B cell (primary cell): ENCODE measurements at regions not wholly inside any gene's neighbourhood (a gene's known extent, or its start where the extent isn't known, plus 50 kb on each side); places are given as distances from the start of the nearest gene placed in this dataset.

Experiments used
- ATAC-seq: fragments of 200-7000 bp; cut with Tn5 transposase; one replicate; pipeline ENCODE4 v1.10.0; 2021; ENCODE audit warnings: low read depth, mild to moderate bottlenecking, moderate number of reproducible peaks, moderate library complexity
- CTCF ChIA-PET: fragments of 350-600 bp; sonication (Branson Sonifier 250); formaldehyde crosslinking; loops from one replicate; lab custom pipeline; 2021; ENCODE audit warnings: antibody characterized with exemption, inconsistent platforms; lab: Charles Lee
- POLR2A ChIA-PET: fragments of 350-600 bp; sonication (Branson Sonifier 250); formaldehyde crosslinking; loops from one replicate; lab custom pipeline; 2021; ENCODE audit warnings: antibody characterized with exemption; lab: Charles Lee
- DNase-seq: peaks from one replicate; pipeline ENCODE4 v3.0.0; 2013
- H2AFZ ChIP-seq: 2 replicates; pipeline ENCODE4 v1.6.1; 2012; ENCODE audit warnings: mild to moderate bottlenecking, low read depth, low read length; ENCODE audit not compliant: insufficient read depth, poor library complexity, severe bottlenecking
- H3K27ac ChIP-seq, 2 donors: 1 replicate in 1 of 2; 2 replicates in 1 of 2; pipeline ENCODE4 v1.5.1; 2012 to 2013; ENCODE audit warnings: low read length in 2 of 2, mild to moderate bottlenecking in 2 of 2, moderate library complexity in 1 of 2
- H3K27me3 ChIP-seq, 4 experiments: fragments of 200-600 bp in 1 of 4; sonication (generic) in 1 of 4; replicated peaks in 1 of 4; 1 replicate in 2 of 4; 2 replicates in 2 of 4; pipeline versions ENCODE4 v1.6.1 to v1.7.0; 2013 to 2016; ENCODE audit warnings: low read length in 3 of 4, mild to moderate bottlenecking in 2 of 4, mixed read lengths in 1 of 4, moderate library complexity in 1 of 4; ENCODE audit not compliant: insufficient read depth in 4 of 4, control insufficient read depth in 3 of 4; ENCODE audit errors: control extremely low read depth in 1 of 4
- H3K36me3 ChIP-seq, 2 experiments: replicated peaks in 1 of 2; 1 replicate in 1 of 2; 2 replicates in 1 of 2; pipeline versions ENCODE4 v1.6.1 to v1.7.1; 2013; ENCODE audit warnings: low read length in 1 of 2; ENCODE audit not compliant: insufficient read depth in 2 of 2, control insufficient read depth in 1 of 2; ENCODE audit errors: control extremely low read depth in 1 of 2, extremely low read depth in 1 of 2
- H3K4me1 ChIP-seq, 2 donors: fragments of 200-600 bp in 1 of 2; sonication (generic) in 1 of 2; 1 replicate in 1 of 2; 2 replicates in 1 of 2; pipeline versions ENCODE4 v1.5.1 to v1.6.1; 2013 to 2017; ENCODE audit warnings: low read length in 2 of 2; ENCODE audit not compliant: control insufficient read depth in 2 of 2, insufficient read depth in 2 of 2
- H3K4me2 ChIP-seq: replicated peaks from 2 replicates; pipeline ENCODE3; 2012; ENCODE audit warnings: mild to moderate bottlenecking, low read depth, low read length; ENCODE audit not compliant: poor library complexity, severe bottlenecking
- H3K4me3 ChIP-seq, 5 experiments: fragments of 200-600 bp in 1 of 5; sonication (generic) in 1 of 5; 1 replicate in 3 of 5; 2 replicates in 2 of 5; pipeline versions ENCODE4 v1.5.1 to v1.7.0; 2011 to 2016; ENCODE audit warnings: low read length in 4 of 5, mild to moderate bottlenecking in 4 of 5, low read depth in 2 of 5, control low read depth in 1 of 5, moderate library complexity in 1 of 5; ENCODE audit not compliant: insufficient read depth in 1 of 5; ENCODE audit errors: control extremely low read depth in 1 of 5, extremely low read depth in 1 of 5
- H3K79me2 ChIP-seq: fragments of 200-600 bp; sonication (generic); one replicate; pipeline ENCODE4 v1.6.0; 2016; ENCODE audit warnings: low read length; ENCODE audit not compliant: control insufficient read depth, insufficient read depth
- H3K9ac ChIP-seq: fragments of 200-600 bp; sonication (generic); 2 replicates; pipeline ENCODE4 v1.6.1; 2017; ENCODE audit warnings: mild to moderate bottlenecking, low read length, moderate library complexity
- H3K9me3 ChIP-seq, 3 donors: one replicate each; pipeline versions ENCODE4 v1.6.1 to v1.7.1; 2013; ENCODE audit warnings: low read length in 2 of 3; ENCODE audit not compliant: control insufficient read depth in 2 of 3, insufficient read depth in 1 of 3; ENCODE audit errors: control extremely low read depth in 1 of 3
- H4K20me1 ChIP-seq: 2 replicates; pipeline ENCODE4 v1.6.0; 2012; ENCODE audit warnings: mild to moderate bottlenecking, low read length; ENCODE audit not compliant: insufficient read depth, control insufficient read depth, poor library complexity, severe bottlenecking
- H3K27ac Mint-ChIP-seq: one replicate; pipeline ENCODE4 v1.8.0; 2021; ENCODE audit warnings: mixed read lengths
- H3K27me3 Mint-ChIP-seq: one replicate; pipeline ENCODE4 v1.8.0; 2021; ENCODE audit warnings: mixed read lengths
- H3K4me1 Mint-ChIP-seq: one replicate; pipeline ENCODE4 v1.8.0; 2021; ENCODE audit warnings: mixed read lengths
- H3K4me3 Mint-ChIP-seq: one replicate; pipeline ENCODE4 v1.8.0; 2021; ENCODE audit warnings: mixed read lengths
- H3K9me3 Mint-ChIP-seq: one replicate; pipeline ENCODE4 v1.8.0; 2022; ENCODE audit warnings: mixed read lengths; ENCODE audit not compliant: insufficient read depth
- EZH2 ChIP-seq: IDR thresholded peaks from 2 replicates; pipeline ENCODE4 v1.6.1; 2012; ENCODE audit warnings: borderline replicate concordance, low read depth, mild to moderate bottlenecking, moderate library complexity, low read length; ENCODE audit not compliant: insufficient read depth, poor library complexity, severe bottlenecking
- WGBS: methylation state at CpG from one replicate; pipeline ENCODE4 v1.1.5; 2013; ENCODE audit warnings: missing lambda C conversion rate; ENCODE audit not compliant: insufficient coverage; 5-methylcytosine and 5-hydroxymethylcytosine counted together
- intact Hi-C: fragments of 100-400 bp; cut with micrococcal nuclease; formaldehyde crosslinking; loops from one replicate; pipeline ENCODE4 v1.10.0; 2022
- TF ChIP-seq, protein P1 (sequence below): fragments of 200-600 bp; IDR thresholded peaks from one replicate; pipeline ENCODE4 v1.8.0; 2022; ENCODE audit warnings: antibody characterized with exemption, mild to moderate bottlenecking

DNA sequence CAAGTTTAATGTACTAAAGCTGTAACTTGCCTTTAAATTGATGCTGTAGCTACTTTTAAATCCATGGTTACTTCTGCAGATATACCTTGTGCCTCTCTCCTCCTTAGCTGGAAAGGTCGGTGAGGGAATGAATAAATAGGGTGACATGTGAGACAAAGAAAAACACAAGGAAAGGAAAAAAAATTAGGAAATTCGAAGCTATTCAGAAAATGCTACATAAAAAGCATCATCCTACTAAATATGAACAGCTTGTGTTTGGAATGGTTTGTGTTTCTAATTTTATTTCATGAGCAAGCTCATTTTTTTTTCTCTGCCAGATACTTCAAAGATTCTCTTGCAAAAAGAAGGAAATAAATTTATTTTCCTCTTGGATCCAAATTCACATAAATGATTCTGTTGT is 186.3 kb upstream of the NUDT4 start:
- Mint-ChIP-seq H3K9me3 (no peaks in the 10 kb centered on the region), H3K4me1 (peaks cover 2% of the 10 kb centered on the region), H3K4me3 (no peak overlapping the region), H3K27ac (no peak overlapping the region), H3K27me3 (no peaks in the 10 kb centered on the region)
- Histone ChIP-seq H3K4me2 (no peak overlapping the region), H3K9ac (no peak overlapping the region), H2AFZ (no peak overlapping the region), H3K27me3 (no peaks in the 10 kb centered on the region), H3K36me3 (no peaks in the 10 kb centered on the region), H3K4me3 (no peak overlapping the region), H3K9me3 (peaks cover 3 to 11% (median 4%) of the 10 kb centered on the region in 3 donors), H4K20me1 (no peaks in the 10 kb centered on the region), H3K79me2 (no peaks in the 10 kb centered on the region), H3K27ac (no peak overlapping the region), H3K4me1 (no peaks in the 10 kb centered on the region)
- WGBS, result no CpG with 5 or more reads among the region's 2 CpGs
- ChIA-PET CTCF (no interaction called here), POLR2A (no interaction called here)
- DNase-seq (no peak), ATAC-seq (no peak)
- no peak for TF ChIP-seq EZH2
- TF ChIP-seq, protein P1, sequence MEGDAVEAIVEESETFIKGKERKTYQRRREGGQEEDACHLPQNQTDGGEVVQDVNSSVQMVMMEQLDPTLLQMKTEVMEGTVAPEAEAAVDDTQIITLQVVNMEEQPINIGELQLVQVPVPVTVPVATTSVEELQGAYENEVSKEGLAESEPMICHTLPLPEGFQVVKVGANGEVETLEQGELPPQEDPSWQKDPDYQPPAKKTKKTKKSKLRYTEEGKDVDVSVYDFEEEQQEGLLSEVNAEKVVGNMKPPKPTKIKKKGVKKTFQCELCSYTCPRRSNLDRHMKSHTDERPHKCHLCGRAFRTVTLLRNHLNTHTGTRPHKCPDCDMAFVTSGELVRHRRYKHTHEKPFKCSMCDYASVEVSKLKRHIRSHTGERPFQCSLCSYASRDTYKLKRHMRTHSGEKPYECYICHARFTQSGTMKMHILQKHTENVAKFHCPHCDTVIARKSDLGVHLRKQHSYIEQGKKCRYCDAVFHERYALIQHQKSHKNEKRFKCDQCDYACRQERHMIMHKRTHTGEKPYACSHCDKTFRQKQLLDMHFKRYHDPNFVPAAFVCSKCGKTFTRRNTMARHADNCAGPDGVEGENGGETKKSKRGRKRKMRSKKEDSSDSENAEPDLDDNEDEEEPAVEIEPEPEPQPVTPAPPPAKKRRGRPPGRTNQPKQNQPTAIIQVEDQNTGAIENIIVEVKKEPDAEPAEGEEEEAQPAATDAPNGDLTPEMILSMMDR, result no peak
- intact Hi-C loops, result no loop called here

DNA sequence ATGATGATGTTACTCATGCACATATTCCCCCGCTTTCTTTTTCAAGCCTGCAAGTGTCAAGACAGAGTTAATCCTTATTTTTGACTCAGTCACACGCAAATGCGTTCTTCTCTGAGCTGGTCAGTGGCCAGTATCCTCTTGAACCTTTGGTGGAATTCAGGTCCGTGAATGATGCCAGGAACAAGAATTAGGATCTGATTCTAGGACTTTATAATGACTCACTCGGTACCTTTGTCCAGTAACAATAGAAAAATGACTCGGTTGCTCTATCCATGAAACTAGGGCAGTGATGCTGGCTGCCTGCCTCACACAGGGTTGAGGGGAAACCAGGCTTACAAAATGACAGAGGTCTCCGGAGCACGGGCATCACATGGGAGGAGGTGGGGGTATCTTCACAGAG is 185.8 kb upstream of the NUDT4 start:
- no peak overlapping the region for H3K4me3 Mint-ChIP-seq
- Histone ChIP-seq H3K79me2 (no peaks in the 10 kb centered on the region), H3K4me3 (no peak overlapping the region), H3K9ac (no peak overlapping the region), H3K36me3 (no peaks in the 10 kb centered on the region), H3K4me2 (no peak overlapping the region), H3K27me3 (no peaks in the 10 kb centered on the region), H3K9me3 (peaks cover 3 to 11% (median 4%) of the 10 kb centered on the region in 3 donors), H3K4me1 (no peaks in the 10 kb centered on the region), H3K27ac (no peak overlapping the region), H4K20me1 (no peaks in the 10 kb centered on the region), H2AFZ (no peak overlapping the region)
- H3K27ac Mint-ChIP-seq, result no peak overlapping the region
- H3K9me3 Mint-ChIP-seq, result no peaks in the 10 kb centered on the region
- H3K4me1 Mint-ChIP-seq, result no peaks in the 10 kb centered on the region
- no peaks in the 10 kb centered on the region for H3K27me3 Mint-ChIP-seq
- 97% methylated on average over 6 of the region's 8 CpGs for WGBS
- CTCF ChIA-PET, result no interaction called here
- POLR2A ChIA-PET, result no interaction called here
- DNase-seq, result no peak
- intact Hi-C loops, result no loop called here
- no peak for TF ChIP-seq EZH2
- TF ChIP-seq, protein P1, result no peak
- ATAC-seq, result no peak
